SK-N-SH (cell line): ENCODE measurements at regions not wholly inside any gene's neighbourhood (a gene's known extent, or its start where the extent isn't known, plus 50 kb on each side); places are given as distances from the start of the nearest gene placed in this dataset.

Experiments
- CTCF ChIA-PET: fragments of 300-600, 350-600 bp; formaldehyde crosslinking; extraction: SDS; loops from one replicate; lab custom pipeline; 2021; lab: Yijun Ruan, JAX
- POLR2A ChIA-PET: fragments of 350-600 bp; sonication (Branson Sonifier 250); formaldehyde crosslinking; extraction: SDS; loops from one replicate; lab custom pipeline; 2020; ENCODE audit warnings: antibody characterized with exemption, inconsistent platforms; lab: Yijun Ruan, JAX
- DNase-seq: peaks from one replicate; pipeline ENCODE4 v3.0.0; 2012
- H2AFZ ChIP-seq: fragments of 200-600 bp; sonication (generic); 2 replicates; pipeline ENCODE4 v1.8.1; 2016; ENCODE audit warnings: antibody characterized with exemption, mild to moderate bottlenecking, low read depth
- H3F3A ChIP-seq: fragments of 200-600 bp; sonication (generic); replicated peaks from 2 replicates; pipeline ENCODE3; 2016; ENCODE audit warnings: antibody characterized with exemption, mild to moderate bottlenecking; ENCODE audit not compliant: insufficient read depth
- H3K27ac ChIP-seq, 2 experiments: fragments of 200-500 bp in 1 of 2; fragments of 200-600 bp in 1 of 2; sonication (Bioruptor generic) in 1 of 2; sonication (generic), shearing (Covaris generic) in 1 of 2; 2 replicates each; pipeline versions ENCODE4 v1.5.1 to v1.6.1; 2014 to 2016; ENCODE audit warnings: low read depth in 2 of 2, inconsistent platforms in 1 of 2, low read length in 1 of 2, mild to moderate bottlenecking in 1 of 2, mixed read lengths in 1 of 2
- H3K27me3 ChIP-seq: fragments of 200-600 bp; sonication (generic), shearing (Covaris generic); 2 replicates; pipeline ENCODE4 v1.6.1; 2016; ENCODE audit warnings: mixed run types; ENCODE audit not compliant: insufficient read depth
- H3K36me3 ChIP-seq, 2 experiments: fragments of 200-500 bp in 1 of 2; fragments of 200-600 bp in 1 of 2; sonication (Bioruptor generic) in 1 of 2; sonication (generic) in 1 of 2; replicated peaks in 1 of 2; 2 replicates each; pipeline versions ENCODE3 to v1.5.1; 2014 to 2016; ENCODE audit warnings: low read length in 1 of 2, mild to moderate bottlenecking in 1 of 2; ENCODE audit not compliant: insufficient read depth in 2 of 2, control insufficient read depth in 1 of 2
- H3K4me1 ChIP-seq, 2 experiments: fragments of 200-500 bp in 1 of 2; fragments of 200-600 bp in 1 of 2; sonication (Bioruptor generic) in 1 of 2; sonication (generic), shearing (Covaris generic) in 1 of 2; 2 replicates each; pipeline versions ENCODE4 v1.5.1 to v1.6.1; 2014 to 2016; ENCODE audit warnings: low read depth in 1 of 2, low read length in 1 of 2, mixed run types in 1 of 2; ENCODE audit not compliant: insufficient read depth in 2 of 2, control insufficient read depth in 1 of 2
- H3K4me2 ChIP-seq: fragments of 200-600 bp; sonication (generic), shearing (Covaris generic); 2 replicates; pipeline ENCODE4 v1.6.1; 2017; ENCODE audit warnings: mixed run types
- H3K4me3 ChIP-seq, 2 experiments: fragments of 200-500 bp in 1 of 2; fragments of 200-600 bp in 1 of 2; sonication (Bioruptor generic) in 1 of 2; sonication (generic), shearing (Covaris generic) in 1 of 2; 2 replicates each; pipeline versions ENCODE4 v1.5.1 to v1.8.1; 2014 to 2016; ENCODE audit warnings: low read depth in 2 of 2, inconsistent platforms in 1 of 2, low read length in 1 of 2, mild to moderate bottlenecking in 1 of 2, mixed read lengths in 1 of 2, moderate library complexity in 1 of 2
- H3K79me2 ChIP-seq: fragments of 200-600 bp; sonication (generic); 2 replicates; pipeline ENCODE4 v1.8.1; 2017; ENCODE audit warnings: mild to moderate bottlenecking; ENCODE audit not compliant: insufficient read depth
- H3K9ac ChIP-seq: fragments of 200-600 bp; sonication (generic); 2 replicates; pipeline ENCODE4 v1.6.1; 2017; ENCODE audit warnings: mixed run types
- H3K9me2 ChIP-seq: fragments of 200-600 bp; sonication (generic); 2 replicates; pipeline ENCODE4 v1.6.1; 2017; ENCODE audit warnings: mixed run types
- H3K9me3 ChIP-seq: fragments of 200-600 bp; sonication (generic); 2 replicates; pipeline ENCODE4 v1.6.1; 2017; ENCODE audit warnings: mixed run types, mild to moderate bottlenecking, moderate library complexity
- H4K20me1 ChIP-seq: fragments of 200-600 bp; sonication (generic); 2 replicates; pipeline ENCODE4 v1.6.1; 2017; ENCODE audit warnings: mild to moderate bottlenecking, mixed run types; ENCODE audit not compliant: insufficient read depth
- CTCF ChIP-seq: fragments of 200-600 bp; sonication (generic); IDR thresholded peaks from 2 replicates; pipeline ENCODE4 v1.6.1; 2017; ENCODE audit warnings: antibody characterized with exemption, mild to moderate bottlenecking, moderate library complexity
- EP300 ChIP-seq, 2 experiments: IDR thresholded peaks; 2 replicates each; pipeline versions ENCODE4 v1.4.0 to v1.6.1; 2012; ENCODE audit warnings: borderline replicate concordance in 1 of 2, low read depth in 1 of 2, low read length in 1 of 2
- FOSL2 ChIP-seq: IDR thresholded peaks from 2 replicates; pipeline ENCODE4 v1.4.0; 2012; ENCODE audit warnings: low read depth, mild to moderate bottlenecking, moderate library complexity, borderline replicate concordance
- FOXJ3 ChIP-seq: sonication (generic); formaldehyde crosslinking; IDR thresholded peaks from 2 replicates; pipeline ENCODE4 v1.5.1; 2020; ENCODE audit warnings: mild to moderate bottlenecking, missing genetic modification reagents
- FOXM1 ChIP-seq: IDR thresholded peaks from 2 replicates; pipeline ENCODE4 v1.4.0; 2012; ENCODE audit warnings: low read depth, mild to moderate bottlenecking
- JUND ChIP-seq: IDR thresholded peaks from 2 replicates; pipeline ENCODE4 v1.4.0; 2012
- MEF2A ChIP-seq: IDR thresholded peaks from 2 replicates; pipeline ENCODE4 v1.4.0; 2012; ENCODE audit warnings: low read depth, borderline replicate concordance
- PBX3 ChIP-seq: IDR thresholded peaks from 2 replicates; pipeline ENCODE4; 2012
- POLR2AphosphoS5 ChIP-seq: IDR thresholded peaks from 2 replicates; pipeline ENCODE4 v1.6.1; 2012; ENCODE audit warnings: low read depth, low read length
- RCOR1 ChIP-seq: fragments of 150-350 bp; IDR thresholded peaks from 2 replicates; pipeline ENCODE4 v1.6.1; 2017; ENCODE audit warnings: antibody characterized with exemption, low read length
- REST ChIP-seq: IDR thresholded peaks from 2 replicates; pipeline ENCODE4 v1.6.1; 2012; ENCODE audit warnings: mild to moderate bottlenecking, low read depth, low read length, moderate library complexity
- RXRA ChIP-seq: IDR thresholded peaks from 2 replicates; pipeline ENCODE4 v1.4.0; 2012; ENCODE audit warnings: low read depth, mild to moderate bottlenecking, borderline replicate concordance
- SMC3 ChIP-seq: IDR thresholded peaks from 2 replicates; pipeline ENCODE4 v1.6.1; 2012; ENCODE audit warnings: low read depth, low read length, improper control_type of control experiment
- TCF12 ChIP-seq: IDR thresholded peaks from 2 replicates; pipeline ENCODE4 v1.4.0; 2012
- USF1 ChIP-seq: IDR thresholded peaks from 2 replicates; pipeline ENCODE4 v1.4.0; 2012; ENCODE audit warnings: low read depth, borderline replicate concordance
- YY1 ChIP-seq: IDR thresholded peaks from 2 replicates; pipeline ENCODE4 v1.4.0; 2012; ENCODE audit warnings: low read depth, mild to moderate bottlenecking
- WGBS: methylation state at CpG from one replicate; pipeline ENCODE4 v1.1.6; 2017; ENCODE audit warnings: low lambda C conversion rate; 5-methylcytosine and 5-hydroxymethylcytosine counted together

GRCh38 chr11:32034149-32034548 lies 56.7 kb upstream of the RCN1 start:
- Histone ChIP-seq H4K20me1 (no peaks in the 10 kb centered on the region), H2AFZ (peak overlapping the region; percentile 39; the same call in 1 of the 2 replicates), H3K9me2 (no peaks in the 10 kb centered on the region), H3K36me3 (no peaks in the 10 kb centered on the region), H3F3A (peaks cover 20% of the 10 kb centered on the region), H3K27ac (peak overlapping the region in 1 of 2 experiments; percentile 61; a peak in 2 of 4 replicates), H3K9ac (peak overlapping the region; percentile 17; the same call in 1 of the 2 replicates), H3K27me3 (no peaks in the 10 kb centered on the region), H3K4me3 (no peak overlapping the region), H3K4me1 (peaks cover 0 to 9% of the 10 kb centered on the region in 2 experiments; a peak in 1 of 4 replicates), H3K4me2 (no peak overlapping the region), H3K79me2 (no peaks in the 10 kb centered on the region), H3K9me3 (0 out of 2 replicates have a peak, but pooled peaks cover 3% of the 10 kb centered on the region)
- WGBS, result 83% methylated on average over 1 of the region's 1 CpG
- POLR2A ChIA-PET, result no interaction called here
- CTCF ChIA-PET, result interaction anchor here (0.7 to 2.7 kb wide), 3 partner anchors 18 to 142 kb away, joined by 3 to 11 read pairs (median 7); no protein-coding TSS in a partner anchor
- DNase-seq, result no peak
- no peak for TF ChIP-seq POLR2AphosphoS5
- no peak for TF ChIP-seq RXRA
- TF ChIP-seq RCOR1, result no peak
- no peak for TF ChIP-seq SMC3
- no peak for TF ChIP-seq YY1
- no peak for TF ChIP-seq USF1
- TF ChIP-seq EP300 (IDR thresholded peaks at IDR 0.05; ENCODE audit: borderline replicate concordance in 1 of 2, low read depth in 1 of 2, low read length in 1 of 2), result no peak
- TF ChIP-seq CTCF, result no peak
- TF ChIP-seq FOXM1, result no peak

GRCh38 chr11:32033491-32033890 lies 57.4 kb upstream of the RCN1 start:
- H3K27me3 ChIP-seq, result no peaks in the 10 kb centered on the region
- H3K79me2 ChIP-seq, result no peaks in the 10 kb centered on the region
- H2AFZ ChIP-seq, result no peak overlapping the region; the same call in 1 of the 2 replicates
- H3F3A ChIP-seq, result peaks cover 20% of the 10 kb centered on the region
- WGBS, result 59% methylated on average over 6 of the region's 6 CpGs
- POLR2A ChIA-PET, result no interaction called here
- TF ChIP-seq MEF2A (no peak), REST (no peak), FOXJ3 (CRISPR knock-in tag) (no peak), EP300 (IDR thresholded peaks at IDR 0.05; ENCODE audit: borderline replicate concordance in 1 of 2, low read depth in 1 of 2, low read length in 1 of 2) (no peak), PBX3 (no peak), TCF12 (no peak), YY1 (no peak), JUND (no peak), FOSL2 (no peak)
- no peaks in the 10 kb centered on the region for H4K20me1 ChIP-seq
- peak overlapping the region in 1 of 2 experiments; percentile 25; a peak in 1 of 4 replicates for H3K27ac ChIP-seq
- H3K4me3 ChIP-seq, result no peak overlapping the region
- H3K9me2 ChIP-seq, result no peaks in the 10 kb centered on the region
- no peak overlapping the region for H3K4me2 ChIP-seq
- CTCF ChIA-PET, result interaction anchor here (0.7 to 1.9 kb wide), 2 partner anchors 18 to 75 kb away, joined by 3 to 7 read pairs; no protein-coding TSS in a partner anchor
- DNase-seq, result no peak
- H3K9me3 ChIP-seq, result 0 out of 2 replicates have a peak, but pooled peaks cover 3% of the 10 kb centered on the region
- H3K4me1 ChIP-seq, result peaks cover 0 to 15% of the 10 kb centered on the region in 2 experiments; a peak in 1 of 4 replicates
- no peaks in the 10 kb centered on the region for H3K36me3 ChIP-seq
- H3K9ac ChIP-seq, result no peak overlapping the region
